AG10803 (cell line): ENCODE measurements at regions not wholly inside any gene's neighbourhood (a gene's known extent, or its start where the extent isn't known, plus 50 kb on each side); places are given as distances from the start of the nearest gene placed in this dataset.

Source experiments
- DNase-seq: peaks from one replicate; pipeline ENCODE4 v3.0.0; 2010; ENCODE audit warnings: low read depth
- H3K4me3 ChIP-seq: 2 replicates; pipeline ENCODE4 v1.5.1; 2011; ENCODE audit warnings: mild to moderate bottlenecking, low read length, control low read depth
- TF ChIP-seq, protein P1 (sequence below): conservative IDR thresholded peaks from 2 replicates; pipeline ENCODE4 v1.5.1; 2011; ENCODE audit warnings: mild to moderate bottlenecking, low read length, control low read depth, inconsistent platforms

DNA sequence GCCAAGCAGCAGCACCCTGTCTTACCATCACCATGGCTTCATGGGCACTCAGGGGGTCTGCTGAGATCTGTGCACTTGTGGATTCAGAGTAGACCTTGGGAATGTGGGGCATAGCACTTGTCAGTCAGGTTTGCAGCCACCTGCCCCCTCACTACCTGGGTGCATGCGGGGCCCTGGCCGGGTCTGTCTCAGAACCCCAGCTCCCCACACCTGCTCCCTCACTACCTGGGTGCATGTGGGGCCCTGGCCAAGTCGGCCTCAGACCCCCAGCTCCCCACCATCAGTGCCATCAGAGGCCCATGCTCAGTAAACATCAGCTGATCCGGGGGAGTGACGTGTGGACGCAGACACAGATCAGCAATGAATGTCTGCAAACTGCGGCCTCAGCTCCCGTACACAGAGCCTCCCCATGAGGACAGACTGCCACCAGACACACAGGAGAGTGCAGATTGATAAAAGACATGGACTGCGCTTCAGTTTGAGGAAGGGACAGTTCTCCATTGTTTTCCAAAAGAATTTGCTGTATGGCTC, 205.1 kb downstream of the GLI2 start:
- TF ChIP-seq, protein P1, sequence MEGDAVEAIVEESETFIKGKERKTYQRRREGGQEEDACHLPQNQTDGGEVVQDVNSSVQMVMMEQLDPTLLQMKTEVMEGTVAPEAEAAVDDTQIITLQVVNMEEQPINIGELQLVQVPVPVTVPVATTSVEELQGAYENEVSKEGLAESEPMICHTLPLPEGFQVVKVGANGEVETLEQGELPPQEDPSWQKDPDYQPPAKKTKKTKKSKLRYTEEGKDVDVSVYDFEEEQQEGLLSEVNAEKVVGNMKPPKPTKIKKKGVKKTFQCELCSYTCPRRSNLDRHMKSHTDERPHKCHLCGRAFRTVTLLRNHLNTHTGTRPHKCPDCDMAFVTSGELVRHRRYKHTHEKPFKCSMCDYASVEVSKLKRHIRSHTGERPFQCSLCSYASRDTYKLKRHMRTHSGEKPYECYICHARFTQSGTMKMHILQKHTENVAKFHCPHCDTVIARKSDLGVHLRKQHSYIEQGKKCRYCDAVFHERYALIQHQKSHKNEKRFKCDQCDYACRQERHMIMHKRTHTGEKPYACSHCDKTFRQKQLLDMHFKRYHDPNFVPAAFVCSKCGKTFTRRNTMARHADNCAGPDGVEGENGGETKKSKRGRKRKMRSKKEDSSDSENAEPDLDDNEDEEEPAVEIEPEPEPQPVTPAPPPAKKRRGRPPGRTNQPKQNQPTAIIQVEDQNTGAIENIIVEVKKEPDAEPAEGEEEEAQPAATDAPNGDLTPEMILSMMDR, result no peak
- no peak for DNase-seq
- H3K4me3 ChIP-seq, result no peak overlapping the region

DNA sequence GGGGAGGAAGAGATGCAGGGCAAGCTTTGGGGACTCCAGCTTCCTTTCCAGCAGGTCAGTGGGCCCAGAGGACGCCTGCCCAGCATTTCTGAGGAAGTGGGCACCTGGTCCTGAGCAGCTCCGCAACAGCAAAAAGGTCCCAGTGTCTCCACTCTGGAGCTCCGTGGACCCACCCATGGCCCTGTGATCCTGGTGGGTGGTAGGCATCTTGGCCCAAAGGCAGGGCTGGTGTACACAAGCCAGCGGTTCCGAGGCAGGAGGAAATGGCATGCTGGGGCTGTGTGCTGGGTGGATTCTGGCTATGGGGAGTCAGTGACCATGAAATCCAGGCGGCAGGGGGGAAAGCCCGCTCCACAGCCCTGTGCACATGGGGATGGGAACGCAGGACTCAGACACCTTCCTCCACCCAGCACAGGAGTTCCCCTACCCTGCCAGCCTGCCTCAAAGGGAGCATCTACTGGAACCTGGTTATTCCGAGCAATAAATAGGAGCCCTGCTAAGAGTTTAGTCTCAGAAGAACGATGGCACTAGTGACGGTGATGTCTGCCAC, 206.0 kb downstream of the GLI2 start:
- no peak for DNase-seq
- no peak overlapping the region for H3K4me3 ChIP-seq
- TF ChIP-seq, protein P1, result no peak

DNA sequence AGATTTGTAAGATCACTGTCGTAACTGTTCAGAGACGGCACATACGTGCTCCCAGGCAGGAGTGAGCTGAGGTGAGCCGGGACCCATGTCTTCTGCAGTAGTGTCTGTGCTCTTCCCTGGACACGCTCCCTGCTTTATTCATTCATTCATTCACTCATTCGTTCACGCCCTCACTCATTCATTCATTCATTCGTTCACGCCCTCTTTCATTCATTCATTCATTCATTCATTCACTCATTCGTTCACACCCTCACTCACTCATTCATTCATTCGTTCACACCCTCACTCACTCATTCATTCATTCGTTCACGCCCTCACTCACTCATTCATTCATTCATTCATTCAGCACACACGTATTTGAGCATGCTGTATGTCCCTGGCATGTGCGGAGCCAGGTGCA, 207.0 kb downstream of the GLI2 start:
- no peak overlapping the region for H3K4me3 ChIP-seq
- TF ChIP-seq, protein P1, result no peak
- DNase-seq, result no peak

DNA sequence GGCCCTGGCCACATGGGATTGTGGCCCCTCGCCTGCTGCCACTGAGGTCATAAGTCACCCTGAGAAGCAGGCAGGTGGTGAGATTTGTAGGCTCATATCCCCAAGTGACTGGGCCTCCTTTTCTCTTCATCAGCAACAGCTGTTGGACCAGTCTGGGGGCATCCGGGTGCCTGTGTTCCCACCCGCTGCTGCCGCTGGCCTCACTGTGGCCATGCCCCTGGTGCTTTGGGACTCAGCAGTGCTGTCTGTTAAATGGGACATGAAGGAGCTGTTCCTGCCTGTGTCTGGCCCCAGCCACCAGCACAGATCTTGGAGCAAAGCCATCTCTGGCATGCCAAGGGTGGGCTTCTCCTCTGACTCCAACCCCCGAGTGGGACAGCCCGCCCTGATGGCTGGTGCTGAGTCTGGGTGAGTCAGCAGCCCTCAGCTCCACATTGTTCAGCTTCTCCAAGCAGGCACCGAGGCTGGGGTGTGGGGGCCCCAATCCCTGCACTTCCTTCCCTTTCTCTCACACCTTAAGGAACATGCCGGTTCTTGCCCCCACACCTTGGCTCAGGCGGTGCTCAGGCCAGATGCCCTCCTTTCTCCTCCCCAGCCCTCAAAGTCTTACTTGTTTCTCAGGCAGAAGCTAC, 207.9 kb downstream of the GLI2 start:
- TF ChIP-seq, protein P1, result no peak
- no peak for DNase-seq

DNA sequence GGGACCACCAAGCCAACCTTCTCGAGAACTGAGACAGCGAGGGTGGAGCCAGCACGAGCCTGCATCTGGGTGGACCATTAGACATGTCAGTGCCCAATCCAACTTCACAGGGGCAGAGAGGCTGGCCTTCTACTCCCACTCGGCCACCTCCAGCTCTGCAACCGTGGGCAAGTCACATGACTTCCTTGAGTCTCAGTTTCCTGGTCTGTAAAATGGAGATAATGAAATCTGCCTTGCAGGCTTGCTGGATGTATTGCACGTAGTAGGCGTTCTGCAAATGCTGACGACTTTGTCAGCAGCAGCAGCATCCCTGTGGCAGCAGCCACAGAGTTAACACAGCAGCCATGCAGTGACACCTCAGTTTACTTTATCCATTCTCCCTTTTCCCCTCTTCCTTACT, 208.9 kb downstream of the GLI2 start:
- H3K4me3 ChIP-seq, result no peak overlapping the region
- DNase-seq, result no peak
- TF ChIP-seq, protein P1, result no peak

More for the DNA sequence above, 207.9 kb downstream of the GLI2 start:
- H3K4me3 ChIP-seq, result no peak overlapping the region

DNA sequence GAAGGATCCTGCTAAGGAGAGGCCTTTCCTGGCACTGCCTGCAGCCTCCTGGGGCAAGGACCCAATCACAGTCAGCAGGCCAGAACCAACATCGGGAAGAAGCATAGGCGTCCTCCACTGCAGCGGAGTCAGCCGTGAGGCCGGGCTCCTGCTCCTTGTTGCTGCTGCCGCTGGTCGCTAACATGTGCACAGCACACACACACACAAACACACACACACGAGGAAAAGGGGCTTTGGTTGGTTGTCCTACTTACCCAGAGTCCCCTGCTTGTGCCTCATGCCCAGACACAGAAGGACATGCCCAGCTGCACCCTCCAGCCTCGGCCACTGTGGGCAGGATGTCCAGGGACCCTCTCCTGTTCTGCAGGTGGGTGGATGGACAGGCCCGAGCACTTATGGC, 209.4 kb downstream of the GLI2 start:
- TF ChIP-seq, protein P1, result no peak
- no peak for DNase-seq
- H3K4me3 ChIP-seq, result no peak overlapping the region

DNA sequence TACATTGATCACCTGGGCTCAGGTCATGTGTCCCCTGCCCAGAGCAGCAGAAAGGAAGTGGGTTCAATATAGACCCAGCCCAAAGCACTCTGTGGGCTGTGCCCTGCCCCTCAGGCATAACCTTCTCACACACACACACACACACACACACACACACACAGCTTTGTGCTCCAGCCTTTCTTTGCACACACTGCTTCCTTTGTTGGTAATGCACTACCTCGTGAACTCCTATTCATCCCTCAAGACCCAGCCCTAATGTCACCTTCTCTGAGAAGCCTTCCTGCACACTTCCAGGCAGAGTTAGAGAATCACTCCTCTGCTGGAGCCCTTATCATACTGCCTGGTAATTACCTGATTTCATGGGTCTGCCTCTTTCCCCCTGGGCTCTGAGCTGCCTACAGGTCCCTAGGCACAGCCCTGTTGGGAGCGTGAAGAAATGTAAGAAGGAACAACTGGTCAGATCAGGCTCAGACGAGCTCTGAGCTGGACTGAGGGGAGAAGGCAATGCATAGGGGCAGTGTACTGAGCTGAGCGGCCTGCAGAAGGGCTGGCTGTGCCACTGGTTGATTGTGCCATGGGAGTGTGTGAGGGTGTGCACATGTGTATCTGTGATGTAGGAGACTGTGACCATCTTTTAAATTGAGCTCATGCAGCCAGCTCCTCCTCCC, 210.3 kb downstream of the GLI2 start:
- no peak overlapping the region for H3K4me3 ChIP-seq
- TF ChIP-seq, protein P1, result no peak
- no peak for DNase-seq
